CD4-positive, alpha-beta T cell treated with Interleukin-1 beta for 1 hour (primary cell): ENCODE measurements at regions not wholly inside any gene's neighbourhood (a gene's known extent, or its start where the extent isn't known, plus 50 kb on each side); places are given as distances from the start of the nearest gene placed in this dataset.
"Not testable (repeated sequence)": the region's sequence is repeated elsewhere in the genome, so short reads cannot be mapped to it uniquely, and the experiment has no call there.

Source experiments
- DNase-seq, 2 donors: peaks; one replicate each; pipeline ENCODE4 v3.0.0-alpha.2; 2020 to 2022

DNA sequence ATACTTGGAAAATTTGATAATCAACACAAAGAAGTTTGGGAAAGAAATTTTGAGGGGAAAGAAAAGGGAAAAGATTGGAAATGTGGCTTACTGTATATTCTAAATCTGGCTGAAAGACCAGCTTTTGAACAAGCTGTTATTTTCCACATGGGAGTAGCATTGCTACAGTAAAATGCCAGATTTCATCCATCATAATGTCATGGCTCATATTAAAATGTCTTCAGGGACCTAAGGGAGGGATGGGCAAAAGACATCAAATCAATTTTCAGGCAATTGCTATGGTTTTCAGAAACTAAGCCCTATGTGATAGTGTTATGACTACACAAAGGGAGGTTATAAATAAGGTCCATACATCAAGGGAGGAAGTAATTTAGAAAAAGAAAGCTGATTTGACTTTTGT lies 1116.9 kb upstream of the CELF2 start:
- DNase-seq: no peak

DNA sequence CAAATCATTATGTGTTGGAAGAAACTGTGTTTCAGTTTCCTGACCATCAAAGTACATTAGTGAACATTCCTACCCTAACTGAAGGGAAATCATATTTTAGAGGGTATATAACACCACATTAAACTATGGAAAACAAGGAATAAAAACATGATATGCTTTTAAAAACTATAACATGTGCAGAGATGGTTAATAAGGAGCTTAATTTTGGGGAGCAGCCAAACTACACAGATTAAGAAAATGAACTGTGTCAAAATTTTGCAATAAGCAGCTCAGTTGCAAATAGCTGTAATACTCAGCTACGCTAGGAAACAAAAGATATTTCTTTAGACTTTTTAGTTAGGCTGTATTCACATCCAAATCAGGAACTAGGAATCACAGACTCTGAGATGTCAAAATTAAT lies 1115.7 kb upstream of the CELF2 start:
- no peak for DNase-seq

DNA sequence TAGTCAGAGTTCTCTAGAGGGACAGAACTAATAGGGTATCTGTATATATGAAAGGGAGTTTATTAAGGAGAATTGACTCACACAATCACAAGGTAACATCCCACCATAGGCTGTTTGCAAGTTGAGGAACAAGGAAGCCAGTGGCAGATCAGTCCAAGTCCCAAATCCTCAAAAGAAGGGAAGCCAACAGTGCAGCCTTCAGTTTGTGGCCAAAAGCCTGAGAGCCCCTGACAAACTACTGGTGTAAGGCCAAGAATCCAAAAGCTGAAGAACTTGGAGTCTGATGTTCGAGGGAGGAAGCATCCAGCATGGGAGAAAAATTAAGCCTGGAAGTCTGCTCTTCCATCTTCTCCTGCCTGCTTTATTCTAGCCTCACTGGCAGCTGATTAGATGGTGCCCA lies 1107.2 kb upstream of the CELF2 start:
- DNase-seq: no peak

DNA sequence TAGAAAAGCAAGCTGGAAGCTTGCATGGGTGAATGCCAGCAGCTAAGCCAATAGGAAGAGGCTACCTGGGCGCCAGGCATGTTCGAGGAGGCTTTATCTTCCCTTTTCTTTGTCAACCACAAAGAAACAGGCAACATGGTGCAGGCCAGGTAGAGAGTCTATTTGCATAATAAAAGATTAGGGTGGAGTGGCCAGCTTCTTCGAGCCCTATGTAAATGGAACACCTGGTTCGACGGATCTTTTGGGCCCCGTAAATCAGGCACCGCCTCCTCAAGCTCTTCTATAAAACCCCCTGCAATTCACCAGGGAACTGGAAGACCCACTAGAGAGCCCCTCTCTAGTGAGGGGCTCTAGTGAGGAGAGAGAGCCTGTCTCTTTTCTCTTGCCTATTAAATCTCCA lies 1106.2 kb upstream of the CELF2 start:
- no peak for DNase-seq

DNA sequence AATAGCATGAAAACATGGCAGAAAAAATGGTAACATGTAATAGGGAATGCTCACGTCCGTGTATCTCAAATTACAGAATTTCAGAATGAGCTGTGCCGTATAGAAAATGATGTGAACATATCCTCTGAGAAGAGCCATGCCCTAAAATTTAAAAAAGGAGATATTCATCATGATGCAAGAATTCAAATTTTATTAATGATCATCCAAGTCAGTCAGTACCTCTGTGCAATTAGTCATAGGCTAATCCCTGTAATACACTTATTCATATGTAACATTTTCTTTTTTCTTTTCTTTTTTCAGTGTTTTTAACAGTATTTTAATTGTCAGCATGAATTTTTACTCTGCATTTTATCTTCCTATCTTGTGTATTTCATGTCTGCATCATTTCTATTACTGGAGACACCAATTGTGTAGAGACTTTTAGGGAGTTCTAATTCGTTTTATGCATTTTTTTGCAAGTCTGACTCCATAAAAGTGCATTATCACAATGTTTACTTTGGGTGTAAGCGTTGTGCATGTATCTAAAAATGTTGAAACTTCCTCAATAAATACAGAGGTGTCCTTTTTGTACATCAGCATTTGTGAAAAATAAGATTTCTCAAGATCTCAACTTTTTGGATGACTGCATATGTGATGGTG lies 1103.7 kb upstream of the CELF2 start:
- no peak for DNase-seq

DNA sequence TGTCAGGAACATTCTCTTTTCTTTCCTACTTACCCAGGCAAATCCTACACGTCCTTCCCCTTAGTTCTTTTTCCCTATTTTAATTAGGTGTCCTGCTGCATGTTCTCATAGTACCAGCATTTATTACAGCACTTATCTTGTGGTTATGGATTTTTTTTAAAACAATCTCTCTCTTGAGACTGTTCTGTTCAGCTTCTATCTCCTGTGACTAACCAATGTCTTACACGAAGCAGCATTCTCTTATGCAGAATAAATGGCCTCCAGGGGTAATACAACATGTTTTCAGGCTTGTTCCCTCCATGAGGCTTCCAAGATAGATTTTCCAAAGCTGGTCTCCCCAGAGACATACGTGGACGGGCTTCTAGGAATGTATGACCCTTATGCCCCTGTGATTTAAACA lies 1096.1 kb upstream of the CELF2 start:
- DNase-seq: no peak

DNA sequence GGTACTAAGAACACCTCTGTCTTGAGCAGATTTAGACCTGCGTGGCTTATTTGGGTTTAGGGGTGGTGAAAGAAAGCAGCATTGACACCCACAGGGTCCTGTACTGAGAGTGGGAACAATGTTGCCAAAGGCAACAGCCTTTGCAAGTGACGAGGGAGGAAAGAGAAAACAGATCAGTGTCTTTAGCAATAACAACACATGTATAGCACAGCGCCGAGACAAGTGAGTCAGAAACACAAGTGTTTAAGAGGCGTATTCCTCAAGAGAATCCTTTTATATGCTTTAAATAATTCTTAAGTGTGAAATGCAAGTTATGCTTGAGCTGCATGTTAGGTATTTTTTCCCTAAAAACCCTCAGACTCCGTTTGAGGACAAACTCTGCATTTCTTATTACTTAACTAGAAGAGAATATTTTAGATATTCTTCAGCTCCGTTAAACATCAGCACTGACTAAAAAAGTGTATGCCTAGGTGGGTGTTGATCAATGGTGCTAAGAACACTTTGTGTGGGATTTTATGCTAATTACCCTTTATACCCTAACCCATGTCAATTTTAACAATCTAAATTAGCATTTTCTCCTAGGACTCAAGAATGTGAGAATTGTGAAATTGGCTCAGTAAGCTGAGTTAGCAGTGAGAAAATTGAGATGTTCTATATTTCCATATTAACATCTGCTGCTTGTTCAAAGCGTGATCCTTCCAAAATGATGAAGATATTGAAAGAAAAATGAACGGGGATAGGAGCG lies 1095.4 kb upstream of the CELF2 start:
- no peak for DNase-seq

DNA sequence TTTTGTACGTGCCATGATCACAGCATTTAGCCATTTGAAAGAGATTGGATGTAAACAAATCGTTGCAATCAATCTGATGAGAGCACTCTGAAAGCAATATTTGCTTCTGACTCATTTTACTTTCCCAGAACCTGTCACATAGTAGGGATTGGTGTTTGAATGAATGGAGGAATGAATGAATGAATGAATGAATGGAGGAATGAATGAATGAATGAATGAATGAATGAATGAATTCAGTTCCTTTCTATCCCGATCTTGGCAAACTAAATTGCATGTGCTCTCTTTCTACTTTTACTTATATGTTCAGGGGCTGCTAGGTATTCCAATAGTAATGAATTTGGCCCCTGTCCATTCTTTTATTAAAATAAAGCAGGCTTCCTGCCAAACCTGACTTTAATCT lies 1091.7 kb upstream of the CELF2 start:
- no peak for DNase-seq

DNA sequence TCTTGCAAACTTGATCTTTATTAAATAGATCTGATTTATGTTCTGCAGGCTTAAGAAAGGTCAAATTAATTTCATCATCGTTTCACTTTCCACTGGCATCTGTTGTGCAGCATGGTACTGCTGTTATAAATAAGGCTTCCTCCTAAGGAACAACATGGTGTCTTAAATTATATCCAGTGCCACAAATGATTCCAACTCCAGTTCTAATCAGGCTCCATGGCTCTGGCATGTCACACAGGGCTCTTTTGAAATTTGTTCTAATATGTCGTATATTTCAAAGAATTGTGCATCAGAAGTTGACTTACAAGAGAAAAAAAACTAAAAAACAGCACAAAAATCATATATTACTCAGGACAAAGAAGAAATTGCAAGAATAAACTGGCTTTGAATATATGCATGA lies 1090.8 kb upstream of the CELF2 start:
- DNase-seq: no peak

DNA sequence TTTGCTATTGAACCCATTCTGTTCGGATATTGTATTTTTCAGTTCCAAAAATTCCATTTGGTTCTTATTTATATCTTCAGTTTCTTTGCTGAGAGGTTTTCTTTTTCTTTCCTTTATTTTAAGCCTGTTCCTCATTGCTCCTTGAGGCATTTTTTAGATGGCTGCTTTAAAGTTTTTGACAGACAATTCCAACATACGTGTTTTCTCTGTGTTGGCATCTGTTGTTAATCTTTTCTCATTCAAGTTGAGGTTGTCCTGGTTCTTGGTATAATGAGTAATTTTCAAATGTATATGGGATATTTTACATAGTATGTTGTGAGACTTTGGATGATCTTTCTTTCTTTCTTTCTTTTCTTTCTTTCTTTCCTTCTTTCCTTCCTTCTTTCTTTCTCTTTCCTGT lies 1078.0 kb upstream of the CELF2 start:
- DNase-seq: no peak

DNA sequence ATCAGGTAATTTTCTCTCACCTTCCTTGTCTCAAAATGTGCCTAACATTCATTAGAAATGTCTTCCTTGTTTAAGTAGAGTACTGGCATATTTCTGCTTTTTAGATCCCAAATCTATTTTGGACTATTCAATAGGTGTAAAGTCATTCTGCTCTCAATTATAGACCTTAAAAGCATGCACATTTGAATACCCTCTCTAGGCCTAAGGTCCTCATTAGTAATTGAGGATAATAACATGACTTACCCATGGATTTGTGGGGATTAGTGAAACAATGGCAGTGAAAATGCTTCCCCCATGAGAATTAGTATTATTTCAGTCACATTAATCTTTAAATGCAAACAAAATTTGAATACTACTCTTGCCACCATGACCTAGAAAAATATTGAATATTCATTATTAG lies 1073.0 kb upstream of the CELF2 start:
- DNase-seq: no peak

DNA sequence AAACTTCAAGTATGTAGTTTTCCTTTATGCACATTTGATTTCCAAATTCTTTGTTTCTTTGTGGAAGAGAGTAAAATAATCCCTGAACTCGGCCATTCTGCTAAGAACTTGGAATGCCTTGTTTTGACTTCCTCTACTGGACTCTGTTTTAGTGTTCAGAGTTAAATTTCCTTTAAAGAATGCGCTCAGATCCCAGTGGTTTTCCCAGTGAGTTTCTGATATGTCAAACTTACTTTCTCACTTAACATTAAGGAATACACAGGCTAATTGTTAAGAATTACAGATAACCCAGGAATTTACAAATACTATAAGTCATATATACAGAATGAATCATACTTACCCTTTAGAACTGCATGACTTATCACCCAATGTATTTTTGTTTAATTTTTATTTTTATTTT lies 1067.6 kb upstream of the CELF2 start:
- no peak for DNase-seq

DNA sequence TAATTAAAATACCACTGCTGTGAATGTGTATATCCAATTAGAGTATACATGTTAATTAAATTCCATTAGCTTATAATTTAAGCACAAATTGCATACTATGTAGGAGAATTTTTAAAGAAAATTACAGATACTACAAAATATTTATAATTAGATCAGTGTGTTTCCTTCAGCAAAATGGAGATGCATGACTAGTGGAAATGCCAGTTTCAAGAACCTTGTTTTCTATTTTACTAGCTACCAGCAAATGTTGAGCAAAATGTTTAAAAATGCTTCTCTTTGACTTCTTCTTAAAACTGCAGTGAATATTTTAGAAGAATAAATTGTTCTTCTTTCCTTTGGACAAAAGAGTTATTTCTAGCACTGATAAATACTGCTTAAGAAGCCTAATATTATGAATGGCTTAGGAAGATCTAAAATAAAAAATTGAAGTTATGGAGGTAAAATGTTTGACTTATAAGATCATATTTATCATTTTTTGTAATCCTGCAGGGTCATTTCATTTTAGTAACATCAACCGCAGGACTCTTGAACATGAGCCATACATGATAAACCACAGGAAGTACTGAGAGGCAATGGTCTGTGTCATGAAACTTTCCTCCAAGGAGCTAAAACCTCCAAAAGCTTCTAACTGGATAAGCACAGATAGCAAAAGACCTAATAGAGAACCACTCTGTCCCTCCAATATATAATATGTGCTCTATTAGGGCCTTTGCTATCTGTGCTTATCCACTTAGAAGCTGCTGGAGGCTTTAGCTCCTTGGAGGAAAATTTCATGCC lies 1066.0 kb upstream of the CELF2 start:
- DNase-seq: no peak

DNA sequence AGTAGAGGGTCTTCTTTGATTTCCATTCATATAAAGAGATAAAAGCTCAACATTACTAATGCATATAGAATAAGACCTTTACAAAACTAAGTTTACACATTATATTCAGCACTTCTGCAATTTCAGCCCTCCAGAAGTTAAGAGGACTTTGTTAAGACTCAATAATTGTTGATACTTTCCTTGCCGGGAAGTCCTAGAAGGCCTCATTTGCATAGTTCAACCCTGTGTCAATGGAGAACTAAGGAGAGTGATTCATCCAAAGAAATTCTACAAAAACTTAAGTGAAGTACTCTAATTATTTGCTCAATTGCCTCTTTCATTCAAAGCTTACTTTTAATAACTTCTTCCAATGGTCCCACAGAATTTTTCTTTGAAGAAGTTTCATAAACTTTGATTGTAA lies 1060.3 kb upstream of the CELF2 start:
- DNase-seq: no peak

DNA sequence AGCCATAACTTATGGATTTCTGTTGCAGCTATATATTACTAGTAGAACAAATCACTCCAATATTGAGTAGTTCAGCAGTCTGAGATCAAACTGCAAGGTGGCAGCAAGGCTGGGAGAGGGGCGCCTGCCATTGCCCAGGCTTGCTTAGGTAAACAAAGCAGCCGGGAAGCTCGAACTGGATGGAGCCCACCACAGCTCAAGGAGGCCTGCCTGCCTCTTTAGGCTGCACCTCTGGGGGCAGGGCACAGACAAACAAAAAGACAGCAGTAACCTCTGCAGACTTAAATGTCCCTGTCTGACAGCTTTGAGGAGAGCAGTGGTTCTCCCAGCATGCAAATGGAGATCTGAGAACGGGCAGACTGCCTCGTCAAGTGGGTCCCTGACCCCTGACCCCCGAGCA lies 1059.8 kb upstream of the CELF2 start:
- not testable (repeated sequence) for DNase-seq

DNA sequence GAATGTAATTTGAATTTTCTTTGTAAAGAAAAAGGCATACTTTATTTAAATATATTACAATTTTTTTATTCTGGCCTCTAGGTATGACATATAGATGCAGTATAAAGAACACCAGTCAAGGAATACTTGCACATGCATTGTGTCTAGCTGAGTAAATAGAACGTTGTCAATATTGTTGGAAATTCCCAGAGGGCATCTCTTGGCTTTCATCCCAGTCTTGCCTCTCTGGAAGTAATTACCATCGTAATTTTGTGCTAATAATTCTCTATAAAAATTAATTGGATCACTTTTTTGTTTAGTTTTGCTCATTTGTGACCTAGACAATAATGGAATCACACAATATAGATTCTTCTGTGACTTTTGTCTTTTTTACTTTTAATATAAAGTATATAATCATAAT lies 1052.3 kb upstream of the CELF2 start:
- DNase-seq: no peak

DNA sequence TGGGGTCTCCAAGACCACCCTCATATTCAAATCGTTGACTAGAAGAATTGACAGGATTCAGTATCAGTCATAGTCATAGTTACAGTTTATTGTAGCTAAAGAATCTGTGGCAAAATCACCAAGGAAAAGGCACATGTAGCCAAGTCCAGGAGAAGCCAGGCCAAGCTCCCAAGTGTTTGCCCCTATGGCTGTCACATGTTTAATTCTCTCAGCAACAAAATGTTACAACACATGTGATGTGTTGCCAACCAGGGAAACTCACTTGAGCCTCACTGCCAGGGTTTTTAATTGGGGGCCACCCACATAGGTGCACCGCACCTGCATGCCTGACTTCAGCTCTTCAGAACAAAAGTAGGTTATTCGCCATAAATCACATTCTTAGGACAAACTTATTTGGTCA lies 1030.9 kb upstream of the CELF2 start:
- DNase-seq: no peak

DNA sequence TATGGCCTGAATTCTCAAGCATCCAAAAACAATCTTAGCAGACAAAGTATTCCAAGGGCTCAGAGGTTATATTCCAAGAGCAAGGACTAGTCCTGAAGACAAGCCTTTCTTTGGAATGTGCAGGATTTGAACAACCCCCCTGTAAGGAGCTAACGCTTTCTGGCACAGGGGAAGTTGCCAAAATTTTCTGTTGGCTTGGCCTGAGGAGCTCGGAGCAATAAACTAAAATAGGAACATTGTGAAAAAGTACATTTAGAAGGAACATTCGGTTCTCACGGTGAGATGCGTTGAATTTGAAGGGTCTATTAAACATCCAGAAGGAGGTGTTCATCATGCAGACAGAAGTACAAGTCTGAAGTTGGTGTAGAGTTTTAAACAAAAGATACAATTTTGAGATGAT lies 1030.5 kb upstream of the CELF2 start:
- DNase-seq: no peak

DNA sequence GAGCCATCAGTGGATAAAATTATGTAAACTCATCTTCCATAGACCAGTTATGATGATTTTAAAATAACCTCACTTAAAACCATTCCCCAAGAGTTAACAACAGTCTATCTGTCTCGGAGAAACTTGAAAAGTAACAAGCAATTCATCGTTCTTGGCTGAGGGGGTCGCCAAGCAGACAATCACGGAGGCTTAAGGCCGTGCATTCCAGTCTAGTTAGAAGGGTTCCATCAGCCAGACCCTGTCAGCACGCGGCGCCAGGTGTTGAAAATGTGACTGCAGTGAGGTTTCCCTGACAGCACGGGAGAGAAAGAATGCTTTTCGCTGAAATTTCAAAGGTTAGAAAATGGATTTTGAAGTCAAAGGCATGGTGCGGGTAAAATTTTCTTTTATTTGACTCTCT lies 1025.0 kb upstream of the CELF2 start:
- no peak for DNase-seq

DNA sequence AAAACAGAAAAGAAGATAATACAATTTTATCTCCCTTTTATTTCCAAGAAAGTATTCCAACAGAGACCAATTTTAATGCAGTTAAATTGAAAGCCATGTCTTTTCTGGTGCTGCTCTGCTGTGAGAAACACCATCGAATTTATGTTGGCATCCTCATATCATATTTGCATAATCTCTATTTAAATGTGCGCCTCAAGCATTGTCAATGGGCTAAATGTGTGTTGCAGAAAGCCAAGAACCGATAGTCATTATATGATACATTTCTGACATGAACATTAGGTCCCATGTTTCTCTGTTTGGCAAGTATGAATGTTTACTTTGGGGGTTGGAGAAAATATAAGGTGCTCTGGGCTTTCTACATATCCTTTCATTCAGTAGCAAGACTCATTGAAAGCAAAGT lies 1023.5 kb upstream of the CELF2 start:
- no peak for DNase-seq

DNA sequence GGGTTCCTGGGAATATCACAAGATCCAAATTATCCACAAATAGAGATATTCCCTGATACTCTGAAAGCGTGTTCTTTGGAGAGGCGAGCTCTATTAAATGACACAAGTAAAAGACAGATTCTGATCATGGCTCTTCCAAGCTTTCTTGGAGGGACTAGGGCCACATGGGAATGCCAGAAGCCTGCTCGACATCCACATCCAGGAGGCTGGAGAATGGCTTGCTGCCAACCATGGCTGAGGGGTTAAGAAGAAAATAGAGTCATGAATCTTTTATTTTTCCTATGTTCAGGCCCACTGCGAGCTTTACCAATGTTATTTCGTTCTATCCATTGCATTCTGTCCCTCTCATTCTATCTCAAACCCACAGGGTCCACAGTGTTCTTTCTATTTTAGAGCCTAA lies 1018.0 kb upstream of the CELF2 start:
- no peak for DNase-seq

DNA sequence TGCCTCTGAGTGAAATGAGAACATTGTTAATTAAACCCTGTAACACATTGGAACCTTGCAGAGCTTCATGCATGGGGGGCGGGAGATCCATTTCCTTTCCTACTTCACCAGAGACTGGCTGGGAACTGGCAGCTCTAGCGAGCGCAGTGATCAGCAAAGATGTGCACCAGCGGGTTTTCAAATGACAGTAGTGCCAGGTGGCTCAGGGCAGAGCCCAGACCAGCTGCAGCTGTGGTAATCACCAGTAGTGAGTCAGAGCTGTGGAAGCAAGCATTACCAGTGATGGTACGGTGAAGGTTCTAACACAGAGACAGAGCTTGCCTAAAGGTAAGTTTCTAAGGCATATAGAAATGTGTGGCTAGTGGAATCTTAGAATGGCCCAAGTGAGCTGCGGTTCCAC lies 1009.7 kb upstream of the CELF2 start:
- no peak for DNase-seq

DNA sequence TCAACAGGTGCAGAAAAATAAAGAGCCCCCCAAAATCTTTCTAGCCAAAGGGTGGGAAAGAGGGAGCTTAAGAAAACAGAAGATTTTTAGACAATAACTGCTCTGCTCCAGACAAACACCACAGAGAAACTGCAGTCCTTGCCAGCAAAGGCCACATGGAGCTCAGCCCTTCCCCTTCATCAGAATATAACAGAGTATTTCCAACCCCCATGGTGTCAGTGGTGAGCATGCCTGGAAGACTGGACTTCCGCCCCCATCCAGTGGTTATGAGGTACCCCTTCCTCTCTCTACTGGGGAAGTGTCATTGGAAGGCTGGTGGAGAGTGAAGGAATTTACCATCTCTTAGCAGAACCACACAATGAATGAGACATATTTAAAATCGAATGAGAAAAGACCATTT lies 1007.3 kb upstream of the CELF2 start:
- DNase-seq: no peak

DNA sequence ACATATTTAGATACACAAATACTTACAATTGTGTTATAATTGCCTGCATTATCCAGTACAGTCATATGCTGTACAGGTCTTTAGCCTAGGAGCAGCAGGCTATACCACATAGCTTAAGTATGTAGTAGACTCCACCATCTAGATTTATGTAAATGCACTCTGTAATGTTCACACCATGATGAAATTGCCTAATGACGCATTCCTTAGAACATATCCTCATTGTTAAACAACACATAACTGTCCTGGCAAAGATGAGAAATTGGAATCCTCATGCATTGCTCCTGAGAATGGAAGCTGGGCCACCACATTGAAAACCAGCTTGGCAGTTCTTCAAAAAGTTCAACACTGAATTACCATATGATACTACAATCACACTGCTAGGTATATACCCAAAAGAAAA lies 1002.8 kb upstream of the CELF2 start:
- DNase-seq: no peak
